ENCODE measurements at regions not wholly inside any gene's neighbourhood (a gene's known extent, or its start where the extent isn't known, plus 50 kb on each side); places are given as distances from the start of the nearest gene placed in this dataset.

GRCh38 chr10:64959883-64960282 lies 1438.7 kb downstream of the REEP3 start:
- TF ChIP-seq, protein P1, sequence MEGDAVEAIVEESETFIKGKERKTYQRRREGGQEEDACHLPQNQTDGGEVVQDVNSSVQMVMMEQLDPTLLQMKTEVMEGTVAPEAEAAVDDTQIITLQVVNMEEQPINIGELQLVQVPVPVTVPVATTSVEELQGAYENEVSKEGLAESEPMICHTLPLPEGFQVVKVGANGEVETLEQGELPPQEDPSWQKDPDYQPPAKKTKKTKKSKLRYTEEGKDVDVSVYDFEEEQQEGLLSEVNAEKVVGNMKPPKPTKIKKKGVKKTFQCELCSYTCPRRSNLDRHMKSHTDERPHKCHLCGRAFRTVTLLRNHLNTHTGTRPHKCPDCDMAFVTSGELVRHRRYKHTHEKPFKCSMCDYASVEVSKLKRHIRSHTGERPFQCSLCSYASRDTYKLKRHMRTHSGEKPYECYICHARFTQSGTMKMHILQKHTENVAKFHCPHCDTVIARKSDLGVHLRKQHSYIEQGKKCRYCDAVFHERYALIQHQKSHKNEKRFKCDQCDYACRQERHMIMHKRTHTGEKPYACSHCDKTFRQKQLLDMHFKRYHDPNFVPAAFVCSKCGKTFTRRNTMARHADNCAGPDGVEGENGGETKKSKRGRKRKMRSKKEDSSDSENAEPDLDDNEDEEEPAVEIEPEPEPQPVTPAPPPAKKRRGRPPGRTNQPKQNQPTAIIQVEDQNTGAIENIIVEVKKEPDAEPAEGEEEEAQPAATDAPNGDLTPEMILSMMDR (IDR thresholded peaks at IDR 0.05): no peak
- DNase-seq (ENCODE audit: low spot score): no peak
- H3K4me1 ChIP-seq: no peaks in the 10 kb centered on the region
- H3K36me3 ChIP-seq: no peaks in the 10 kb centered on the region
- no peaks in the 10 kb centered on the region for H3K9me3 ChIP-seq
- no peak overlapping the region for H3K27ac ChIP-seq
- H3K27me3 ChIP-seq: no peaks in the 10 kb centered on the region
- H3K4me3 ChIP-seq: no peak overlapping the region

- no peaks in the 10 kb centered on the region for H3K9me3 ChIP-seq
- no peaks in the 10 kb centered on the region for H3K36me3 ChIP-seq
- DNase-seq (ENCODE audit: low spot score): no peak
- TF ChIP-seq, protein P1 (IDR thresholded peaks at IDR 0.05): no peak
- H3K27me3 ChIP-seq: no peaks in the 10 kb centered on the region
- H3K27ac ChIP-seq: no peak overlapping the region
- H3K4me3 ChIP-seq: no peak overlapping the region
- no peaks in the 10 kb centered on the region for H3K4me1 ChIP-seq
Measured at GRCh38 chr10:64973391-64973790, 1452.2 kb downstream of the REEP3 start.

- TF ChIP-seq, protein P1 (IDR thresholded peaks at IDR 0.05): no peak
- no peaks in the 10 kb centered on the region for H3K36me3 ChIP-seq
- H3K4me3 ChIP-seq: no peak overlapping the region
- no peak overlapping the region for H3K27ac ChIP-seq
- no peaks in the 10 kb centered on the region for H3K27me3 ChIP-seq
- no peak for DNase-seq (ENCODE audit: low spot score)
- H3K4me1 ChIP-seq: no peaks in the 10 kb centered on the region
- no peaks in the 10 kb centered on the region for H3K9me3 ChIP-seq
Measured at GRCh38 chr10:64976150-64976549, 1454.9 kb downstream of the REEP3 start.

DNA sequence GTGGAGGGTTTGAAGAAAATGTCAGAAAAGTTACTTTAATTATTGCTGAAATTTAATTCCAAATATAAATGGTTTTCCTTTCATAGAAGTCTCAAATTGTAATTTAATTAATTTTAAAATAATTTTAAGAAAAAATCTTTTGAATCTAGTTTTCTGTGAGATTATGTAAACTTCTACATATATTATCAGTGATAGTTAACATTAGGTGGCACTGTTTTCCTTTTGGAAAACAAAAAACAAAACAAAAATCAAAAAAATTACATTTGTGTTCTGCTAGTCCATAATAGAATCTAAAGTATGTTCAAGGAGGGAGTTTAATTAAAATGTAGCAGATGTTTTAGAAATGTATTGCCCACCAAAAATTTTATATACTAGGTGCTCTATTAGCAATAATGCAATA lies 1456.7 kb downstream of the REEP3 start:
- Histone ChIP-seq H3K27me3 (no peaks in the 10 kb centered on the region), H3K4me1 (no peaks in the 10 kb centered on the region), H3K36me3 (no peaks in the 10 kb centered on the region), H3K9me3 (no peaks in the 10 kb centered on the region), H3K27ac (no peak overlapping the region), H3K4me3 (no peak overlapping the region)
- no peak for DNase-seq (ENCODE audit: low spot score)
- TF ChIP-seq, protein P1 (IDR thresholded peaks at IDR 0.05): no peak

- Histone ChIP-seq H3K36me3 (no peaks in the 10 kb centered on the region), H3K27ac (no peak overlapping the region), H3K9me3 (no peaks in the 10 kb centered on the region), H3K4me3 (no peak overlapping the region), H3K27me3 (no peaks in the 10 kb centered on the region), H3K4me1 (no peaks in the 10 kb centered on the region)
- TF ChIP-seq, protein P1 (IDR thresholded peaks at IDR 0.05): no peak
- DNase-seq (ENCODE audit: low spot score): no peak
Measured at GRCh38 chr10:64996886-64997285, 1475.7 kb downstream of the REEP3 start.

DNA sequence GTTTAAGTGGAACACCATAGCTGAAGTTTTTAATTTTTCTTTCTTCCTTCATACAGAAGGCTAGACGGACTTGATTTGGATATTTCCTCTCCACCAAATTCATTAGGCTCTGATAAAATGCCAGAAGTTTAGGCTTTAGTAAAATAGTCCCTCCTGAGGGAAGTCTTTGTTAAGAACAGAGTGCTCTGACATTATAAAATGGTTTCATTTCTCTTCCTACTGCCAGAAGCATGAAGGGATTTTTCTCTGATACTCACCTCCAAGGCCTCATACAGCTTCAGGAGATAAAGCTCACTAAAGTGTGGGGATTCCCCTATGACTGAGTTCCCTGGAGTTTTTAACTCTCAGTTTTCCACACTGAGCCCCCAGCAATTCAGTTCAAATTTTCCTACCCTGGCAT lies 1489.6 kb downstream of the REEP3 start:
- Histone ChIP-seq H3K9me3 (peaks cover 0 to 10% of the 10 kb centered on the region in 2 donors), H3K4me3 (no peak overlapping the region), H3K27me3 (no peaks in the 10 kb centered on the region), H3K4me1 (no peaks in the 10 kb centered on the region), H3K27ac (no peak overlapping the region), H3K36me3 (no peaks in the 10 kb centered on the region)
- TF ChIP-seq, protein P1 (IDR thresholded peaks at IDR 0.05): no peak
- no peak for DNase-seq (ENCODE audit: low spot score)
